Upper lobe of left lung (tissue), 6 donors: ENCODE measurements at regions not wholly inside any gene's neighbourhood (a gene's known extent, or its start where the extent isn't known, plus 50 kb on each side); places are given as distances from the start of the nearest gene placed in this dataset.

Source experiments
- ATAC-seq, 2 donors: fragments of 200-7000 bp; cut with Tn5 transposase; one replicate each; pipeline ENCODE4 v1.9.1; 2022; ENCODE audit warnings: mild to moderate bottlenecking in 2 of 2, moderate library complexity in 2 of 2; ENCODE audit not compliant: low FRiP score in 2 of 2
- DNase-seq, 2 donors: peaks; one replicate each; pipeline ENCODE4 v3.0.0-alpha.2; 2019 to 2020
- H3K27ac ChIP-seq, 4 donors: fragments of 200-600 bp; sonication (generic); one replicate each; pipeline ENCODE4 v1.5.1; 2016 to 2019
- H3K27me3 ChIP-seq, 4 donors: fragments of 200-600 bp; sonication (generic); one replicate each; pipeline ENCODE4 v1.5.1; 2017 to 2019
- H3K36me3 ChIP-seq, 4 donors: fragments of 200-600 bp; sonication (generic); one replicate each; pipeline ENCODE4 v1.5.1; 2016 to 2019
- H3K4me1 ChIP-seq, 4 donors: fragments of 200-600 bp; sonication (generic); one replicate each; pipeline ENCODE4 v1.5.1; 2018 to 2019
- H3K4me3 ChIP-seq, 4 donors: fragments of 200-600 bp; sonication (generic); one replicate each; pipeline ENCODE4 v1.5.1; 2017 to 2019; ENCODE audit warnings: mild to moderate bottlenecking in 2 of 4, moderate library complexity in 1 of 4
- H3K9me3 ChIP-seq, 4 donors: fragments of 200-600 bp; sonication (generic); one replicate each; pipeline ENCODE4 v1.5.1; 2018 to 2019
- CTCF ChIP-seq, 6 experiments: fragments of 450-650 bp in 4 of 6; fragments of 200-600 bp in 2 of 6; sonication (generic) in 2 of 6; IDR thresholded peaks; one replicate each; pipeline ENCODE4 v1.5.1; 2016 to 2019; ENCODE audit warnings: antibody characterized with exemption in 6 of 6
- EP300 ChIP-seq, 4 donors: sonication (generic); formaldehyde crosslinking; IDR thresholded peaks; one replicate each; pipeline ENCODE4 v1.5.1; 2017; ENCODE audit warnings: antibody characterized with exemption in 4 of 4, control low read depth in 2 of 4
- POLR2A ChIP-seq, 4 donors: fragments of 450-650 bp; IDR thresholded peaks; one replicate each; pipeline ENCODE4 v1.5.1; 2016 to 2017; ENCODE audit warnings: antibody characterized with exemption in 4 of 4, mild to moderate bottlenecking in 2 of 4
- POLR2AphosphoS5 ChIP-seq, 2 donors: sonication (generic); formaldehyde crosslinking; IDR thresholded peaks; one replicate each; pipeline ENCODE4 v1.5.1; 2017; ENCODE audit warnings: antibody characterized with exemption in 2 of 2
- WGBS, 2 donors: methylation state at CpG; one replicate each; pipeline ENCODE4 v1.1.5; 2017 to 2018; 5-methylcytosine and 5-hydroxymethylcytosine counted together
- donor health status: DM: no; HTN: no; CAD: no; lungs with moderate emphysema.
- donor health status: DM: no; HTN: yes; CAD: no; lungs with severe emphysema.

GRCh38 chr2:66888791-66889631 lies 454.1 kb downstream of the MEIS1 start:
- peak; percentile 43 to 83 for ATAC-seq
- peak in 1 of 2 donors; percentile 4 for TF ChIP-seq POLR2AphosphoS5 (IDR thresholded peaks at IDR 0.05)
- no peak for TF ChIP-seq CTCF (IDR thresholded peaks at IDR 0.05)
- TF ChIP-seq EP300 (IDR thresholded peaks at IDR 0.05), result no peak
- no peak for TF ChIP-seq POLR2A (IDR thresholded peaks at IDR 0.05)
- Histone ChIP-seq H3K36me3 (no peaks in the 10 kb centered on the region), H3K4me3 (no peak overlapping the region), H3K27ac (peak overlapping the region in 1 of 4 donors; percentile 20), H3K4me1 (no peaks in the 10 kb centered on the region), H3K9me3 (no peaks in the 10 kb centered on the region), H3K27me3 (no peaks in the 10 kb centered on the region)
- DNase-seq, result no peak
- WGBS, 2 donors, result 87% methylated on average over 6 of the region's 6 CpGs

GRCh38 chr2:66889632-66889882 lies 454.6 kb downstream of the MEIS1 start:
- whole genome bisulfite sequencing, 2 donors, result 56 to 68% methylated on average over 2 of the region's 2 CpGs

GRCh38 chr2:66890166-66890742 lies 455.3 kb downstream of the MEIS1 start:
- H3K36me3 ChIP-seq, result no peaks in the 10 kb centered on the region
- H3K4me1 ChIP-seq, result no peaks in the 10 kb centered on the region
- no peak for DNase-seq
- no peaks in the 10 kb centered on the region for H3K9me3 ChIP-seq
- no peak overlapping the region for H3K4me3 ChIP-seq
- H3K27ac ChIP-seq, result no peak overlapping the region
- H3K27me3 ChIP-seq, result no peaks in the 10 kb centered on the region
- TF ChIP-seq EP300 (IDR thresholded peaks at IDR 0.05), result no peak
- TF ChIP-seq POLR2A (IDR thresholded peaks at IDR 0.05), result no peak
- TF ChIP-seq CTCF (IDR thresholded peaks at IDR 0.05), result no peak
- no peak for TF ChIP-seq POLR2AphosphoS5 (IDR thresholded peaks at IDR 0.05)
- ATAC-seq, result no peak

More at GRCh38 chr2:66889632-66889882, 454.6 kb downstream of the MEIS1 start:
- DNase-seq, result no peak
- H3K9me3 ChIP-seq, result no peaks in the 10 kb centered on the region
- H3K27me3 ChIP-seq, result no peaks in the 10 kb centered on the region
- peak overlapping the region in 1 of 4 donors; percentile 12 for H3K27ac ChIP-seq
- H3K4me3 ChIP-seq, result no peak overlapping the region
- H3K4me1 ChIP-seq, result no peaks in the 10 kb centered on the region
- ATAC-seq, result peak in 1 of 2 donors; percentile 15
- TF ChIP-seq EP300 (IDR thresholded peaks at IDR 0.05), result no peak
- no peak for TF ChIP-seq POLR2AphosphoS5 (IDR thresholded peaks at IDR 0.05)
- no peak for TF ChIP-seq POLR2A (IDR thresholded peaks at IDR 0.05)
- TF ChIP-seq CTCF (IDR thresholded peaks at IDR 0.05), result no peak
- H3K36me3 ChIP-seq, result no peaks in the 10 kb centered on the region

DNA sequence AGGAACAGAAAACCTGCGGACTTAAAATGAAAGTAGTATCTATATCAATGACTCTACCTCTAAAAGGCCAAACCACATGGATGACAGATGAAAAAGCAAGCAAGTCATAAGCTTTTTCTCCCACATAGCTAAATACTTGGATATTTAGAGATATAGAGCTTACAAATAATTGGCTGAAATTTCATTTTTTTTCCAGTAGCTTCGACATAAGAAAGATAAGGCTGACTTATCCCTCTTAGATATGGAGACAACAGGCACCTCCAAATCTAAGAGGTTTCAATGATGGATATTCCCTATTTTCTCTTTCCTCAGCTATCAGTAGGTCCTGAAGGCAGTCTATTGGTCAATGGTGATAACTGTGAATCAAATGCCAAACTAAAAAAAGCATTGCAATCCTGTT lies 460.3 kb downstream of the MEIS1 start:
- TF ChIP-seq POLR2A (IDR thresholded peaks at IDR 0.05) (no peak), EP300 (IDR thresholded peaks at IDR 0.05) (no peak), POLR2AphosphoS5 (IDR thresholded peaks at IDR 0.05) (no peak), CTCF (IDR thresholded peaks at IDR 0.05) (no peak)
- Histone ChIP-seq H3K4me1 (peaks cover 0 to 5% (median 0%) of the 10 kb centered on the region in 4 donors), H3K27me3 (no peaks in the 10 kb centered on the region), H3K4me3 (no peak overlapping the region), H3K36me3 (no peaks in the 10 kb centered on the region), H3K27ac (no peak overlapping the region), H3K9me3 (no peaks in the 10 kb centered on the region)
- WGBS, 2 donors, result 88 to 92% methylated on average over 2 of the region's 2 CpGs
- no peak for DNase-seq
- no peak for ATAC-seq

- Histone ChIP-seq H3K27me3 (no peaks in the 10 kb centered on the region), H3K27ac (no peak overlapping the region), H3K9me3 (no peaks in the 10 kb centered on the region), H3K4me1 (peaks cover 0 to 5% (median 0%) of the 10 kb centered on the region in 4 donors), H3K4me3 (no peak overlapping the region), H3K36me3 (no peaks in the 10 kb centered on the region)
- ATAC-seq (no peak), DNase-seq (no peak)
- no peak for TF ChIP-seq POLR2AphosphoS5 (IDR thresholded peaks at IDR 0.05)
- no peak for TF ChIP-seq EP300 (IDR thresholded peaks at IDR 0.05)
- no peak for TF ChIP-seq CTCF (IDR thresholded peaks at IDR 0.05)
- no peak for TF ChIP-seq POLR2A (IDR thresholded peaks at IDR 0.05)
Measured at GRCh38 chr2:66896131-66896530, 461.2 kb downstream of the MEIS1 start.
